Activated CD8-positive, alpha-beta memory T cell treated with anti-CD3 and anti-CD28 coated beads, Interleukin-2, amount 10 ng/mL, durations not matched to agents 7 days and 5 days (primary cell): ENCODE measurements at regions not wholly inside any gene's neighbourhood (a gene's known extent, or its start where the extent isn't known, plus 50 kb on each side); places are given as distances from the start of the nearest gene placed in this dataset.

Experiments
- ATAC-seq: fragments of 150-1000 bp; cut with Tn5 transposase; one replicate; pipeline ENCODE4 v1.10.0; 2021; ENCODE audit warnings: moderate library complexity
- CTCF ChIA-PET: fragments of 350-600 bp; sonication (Branson Sonifier 250); formaldehyde crosslinking; loops from one replicate; lab custom pipeline; 2021; ENCODE audit warnings: antibody characterized with exemption; lab: Charles Lee
- DNase-seq: peaks from one replicate; pipeline ENCODE4 v3.0.0-alpha.2; 2020
- H3K27ac Mint-ChIP-seq: one replicate; pipeline ENCODE4 v1.8.0; 2021; ENCODE audit warnings: mild to moderate bottlenecking, mixed read lengths
- H3K27me3 Mint-ChIP-seq: one replicate; pipeline ENCODE4 v1.8.0; 2021; ENCODE audit warnings: mixed read lengths
- H3K36me3 Mint-ChIP-seq: one replicate; pipeline ENCODE4 v1.8.0; 2021; ENCODE audit warnings: mild to moderate bottlenecking, mixed read lengths
- H3K4me1 Mint-ChIP-seq: one replicate; pipeline ENCODE4 v1.8.0; 2021; ENCODE audit warnings: mixed read lengths
- H3K4me3 Mint-ChIP-seq: one replicate; pipeline ENCODE4 v1.8.0; 2021; ENCODE audit warnings: mild to moderate bottlenecking, moderate library complexity, mixed read lengths
- H3K9me3 Mint-ChIP-seq: one replicate; pipeline ENCODE4 v1.8.0; 2022; ENCODE audit warnings: low read depth, mixed read lengths

- H3K36me3 Mint-ChIP-seq = no peaks in the 10 kb centered on the region
- H3K4me1 Mint-ChIP-seq = no peaks in the 10 kb centered on the region
- CTCF ChIA-PET = no interaction called here
- no peaks in the 10 kb centered on the region for H3K27me3 Mint-ChIP-seq
- H3K4me3 Mint-ChIP-seq = no peak overlapping the region
- no peak for DNase-seq
- ATAC-seq = no peak
- H3K27ac Mint-ChIP-seq = no peak overlapping the region
- H3K9me3 Mint-ChIP-seq = peaks cover 3% of the 10 kb centered on the region
Measured at GRCh38 chr3:25150199-25150598, 277.9 kb upstream of the RARB start.

- H3K4me3 Mint-ChIP-seq = no peak overlapping the region
- CTCF ChIA-PET = no interaction called here
- DNase-seq = no peak
- no peak overlapping the region for H3K27ac Mint-ChIP-seq
- H3K9me3 Mint-ChIP-seq = no peaks in the 10 kb centered on the region
- H3K27me3 Mint-ChIP-seq = no peaks in the 10 kb centered on the region
- H3K36me3 Mint-ChIP-seq = no peaks in the 10 kb centered on the region
- ATAC-seq = no peak
- H3K4me1 Mint-ChIP-seq = no peaks in the 10 kb centered on the region
Measured at GRCh38 chr3:25151281-25151902, 276.7 kb upstream of the RARB start.

- H3K4me3 Mint-ChIP-seq = no peak overlapping the region
- no peaks in the 10 kb centered on the region for H3K4me1 Mint-ChIP-seq
- CTCF ChIA-PET = no interaction called here
- ATAC-seq (no peak), DNase-seq (no peak)
- H3K27me3 Mint-ChIP-seq = no peaks in the 10 kb centered on the region
- no peaks in the 10 kb centered on the region for H3K9me3 Mint-ChIP-seq
- no peak overlapping the region for H3K27ac Mint-ChIP-seq
- H3K36me3 Mint-ChIP-seq = no peaks in the 10 kb centered on the region
Measured at GRCh38 chr3:25151903-25152295, 276.2 kb upstream of the RARB start.

GRCh38 chr3:25153136-25153535 lies 274.9 kb upstream of the RARB start:
- Mint-ChIP-seq H3K36me3 (no peaks in the 10 kb centered on the region), H3K9me3 (no peaks in the 10 kb centered on the region), H3K27ac (no peak overlapping the region), H3K27me3 (no peaks in the 10 kb centered on the region), H3K4me3 (no peak overlapping the region), H3K4me1 (no peaks in the 10 kb centered on the region)
- ATAC-seq (no peak), DNase-seq (no peak)
- CTCF ChIA-PET = no interaction called here

GRCh38 chr3:25153561-25153960 lies 274.5 kb upstream of the RARB start:
- Mint-ChIP-seq H3K36me3 (no peaks in the 10 kb centered on the region), H3K4me1 (no peaks in the 10 kb centered on the region), H3K9me3 (no peaks in the 10 kb centered on the region), H3K27me3 (no peaks in the 10 kb centered on the region), H3K27ac (no peak overlapping the region), H3K4me3 (no peak overlapping the region)
- ATAC-seq (no peak), DNase-seq (no peak)
- CTCF ChIA-PET = no interaction called here

- no peaks in the 10 kb centered on the region for H3K4me1 Mint-ChIP-seq
- ATAC-seq = no peak
- CTCF ChIA-PET = no interaction called here
- H3K27me3 Mint-ChIP-seq = no peaks in the 10 kb centered on the region
- H3K4me3 Mint-ChIP-seq = no peak overlapping the region
- no peak overlapping the region for H3K27ac Mint-ChIP-seq
- no peaks in the 10 kb centered on the region for H3K36me3 Mint-ChIP-seq
- DNase-seq = no peak
- H3K9me3 Mint-ChIP-seq = no peaks in the 10 kb centered on the region
Measured at GRCh38 chr3:25155652-25156471, 272.2 kb upstream of the RARB start.

GRCh38 chr3:25156626-25157025 lies 271.4 kb upstream of the RARB start:
- CTCF ChIA-PET = interaction anchor here (0.7 kb wide), 1 partner anchor 870 kb away, joined by 3 read pairs; no protein-coding TSS in a partner anchor
- Mint-ChIP-seq H3K36me3 (no peaks in the 10 kb centered on the region), H3K4me3 (no peak overlapping the region), H3K27me3 (no peaks in the 10 kb centered on the region), H3K4me1 (no peaks in the 10 kb centered on the region), H3K9me3 (peaks cover 2% of the 10 kb centered on the region), H3K27ac (no peak overlapping the region)
- no peak for DNase-seq
- ATAC-seq = no peak

- Mint-ChIP-seq H3K27ac (no peak overlapping the region), H3K27me3 (no peaks in the 10 kb centered on the region), H3K4me3 (no peak overlapping the region), H3K4me1 (no peaks in the 10 kb centered on the region), H3K36me3 (no peaks in the 10 kb centered on the region), H3K9me3 (peaks cover 7% of the 10 kb centered on the region)
- CTCF ChIA-PET = no interaction called here
- no peak for DNase-seq
- no peak for ATAC-seq
Measured at GRCh38 chr3:25165306-25165705, 262.8 kb upstream of the RARB start.

GRCh38 chr3:25166016-25166415 lies 262.0 kb upstream of the RARB start:
- no peak for DNase-seq
- ATAC-seq = no peak
- CTCF ChIA-PET = no interaction called here
- H3K4me3 Mint-ChIP-seq = no peak overlapping the region
- H3K4me1 Mint-ChIP-seq = no peaks in the 10 kb centered on the region
- H3K36me3 Mint-ChIP-seq = no peaks in the 10 kb centered on the region
- no peaks in the 10 kb centered on the region for H3K27me3 Mint-ChIP-seq
- H3K9me3 Mint-ChIP-seq = peaks cover 7% of the 10 kb centered on the region
- H3K27ac Mint-ChIP-seq = no peak overlapping the region

GRCh38 chr3:25169151-25169550 lies 258.9 kb upstream of the RARB start:
- no peaks in the 10 kb centered on the region for H3K4me1 Mint-ChIP-seq
- peaks cover 5% of the 10 kb centered on the region for H3K9me3 Mint-ChIP-seq
- no peak overlapping the region for H3K4me3 Mint-ChIP-seq
- H3K27ac Mint-ChIP-seq = no peak overlapping the region
- CTCF ChIA-PET = no interaction called here
- DNase-seq (no peak), ATAC-seq (no peak)
- H3K27me3 Mint-ChIP-seq = no peaks in the 10 kb centered on the region
- no peaks in the 10 kb centered on the region for H3K36me3 Mint-ChIP-seq

GRCh38 chr3:25170021-25170420 lies 258.0 kb upstream of the RARB start:
- Mint-ChIP-seq H3K4me1 (no peaks in the 10 kb centered on the region), H3K27ac (no peak overlapping the region), H3K9me3 (peaks cover 6% of the 10 kb centered on the region), H3K27me3 (no peaks in the 10 kb centered on the region), H3K4me3 (no peak overlapping the region), H3K36me3 (no peaks in the 10 kb centered on the region)
- ATAC-seq (no peak), DNase-seq (no peak)
- CTCF ChIA-PET = no interaction called here

GRCh38 chr3:25171118-25171807 lies 256.8 kb upstream of the RARB start:
- H3K4me3 Mint-ChIP-seq = no peak overlapping the region
- peaks cover 6% of the 10 kb centered on the region for H3K9me3 Mint-ChIP-seq
- DNase-seq = no peak
- CTCF ChIA-PET = no interaction called here
- no peak overlapping the region for H3K27ac Mint-ChIP-seq
- H3K4me1 Mint-ChIP-seq = no peaks in the 10 kb centered on the region
- no peak for ATAC-seq
- no peaks in the 10 kb centered on the region for H3K27me3 Mint-ChIP-seq
- no peaks in the 10 kb centered on the region for H3K36me3 Mint-ChIP-seq

GRCh38 chr3:25171897-25172296 lies 256.2 kb upstream of the RARB start:
- Mint-ChIP-seq H3K27me3 (no peaks in the 10 kb centered on the region), H3K4me1 (no peaks in the 10 kb centered on the region), H3K36me3 (no peaks in the 10 kb centered on the region), H3K4me3 (no peak overlapping the region), H3K9me3 (peaks cover 6% of the 10 kb centered on the region), H3K27ac (no peak overlapping the region)
- no peak for DNase-seq
- no peak for ATAC-seq
- CTCF ChIA-PET = no interaction called here

- CTCF ChIA-PET = no interaction called here
- Mint-ChIP-seq H3K4me1 (no peaks in the 10 kb centered on the region), H3K27ac (no peak overlapping the region), H3K9me3 (peaks cover 5% of the 10 kb centered on the region), H3K36me3 (no peaks in the 10 kb centered on the region), H3K27me3 (no peaks in the 10 kb centered on the region), H3K4me3 (no peak overlapping the region)
- ATAC-seq (no peak), DNase-seq (no peak)
Measured at GRCh38 chr3:25173606-25174005, 254.5 kb upstream of the RARB start.
